ENCODE measurements at regions not wholly inside any gene's neighbourhood (a gene's known extent, or its start where the extent isn't known, plus 50 kb on each side); places are given as distances from the start of the nearest gene placed in this dataset.

- TF ChIP-seq CTCF (conservative IDR thresholded peaks at IDR 0.05 in 1 of 2, IDR thresholded peaks at IDR 0.05 in 1 of 2; ENCODE audit: low read depth in 1 of 2, low read length in 2 of 2) = no peak
- no peak for TF ChIP-seq EZH2 (IDR thresholded peaks at IDR 0.05; ENCODE audit: low read length, missing control alignments)
These were observed 275.3 kb upstream of the PRR20A start for GRCh38 chr13:56865416-56865815.
